ENCODE measurements at regions not wholly inside any gene's neighbourhood (a gene's known extent, or its start where the extent isn't known, plus 50 kb on each side); places are given as distances from the start of the nearest gene placed in this dataset.
"Not testable (repeated sequence)": the region's sequence is repeated elsewhere in the genome, so short reads cannot be mapped to it uniquely, and the experiment has no call there.

DNA sequence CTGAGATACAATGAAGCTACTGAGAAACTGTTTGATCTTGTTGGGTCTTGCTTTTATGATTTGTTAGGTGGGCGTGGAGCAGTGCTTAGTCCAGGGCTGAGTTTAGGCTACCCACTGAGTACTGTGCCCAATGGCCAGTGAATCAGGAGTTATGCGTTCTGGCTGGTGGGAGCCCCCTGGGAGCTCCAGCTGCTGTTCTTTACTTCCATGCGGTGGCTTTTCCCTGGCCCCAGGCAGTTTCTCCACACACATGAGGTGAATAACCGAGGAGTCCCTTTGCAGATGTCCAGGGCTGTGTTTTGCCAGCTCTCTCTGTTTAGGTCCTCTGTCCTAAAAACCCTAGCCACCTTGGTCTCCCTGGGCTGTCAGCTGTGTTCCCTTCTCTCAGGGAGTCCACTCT, 106.5 kb downstream of the KLF13 start:
- DNase-seq, result no peak

- no peak for DNase-seq
Measured at GRCh38 chr15:31433574-31433973, 106.9 kb downstream of the KLF13 start.

DNA sequence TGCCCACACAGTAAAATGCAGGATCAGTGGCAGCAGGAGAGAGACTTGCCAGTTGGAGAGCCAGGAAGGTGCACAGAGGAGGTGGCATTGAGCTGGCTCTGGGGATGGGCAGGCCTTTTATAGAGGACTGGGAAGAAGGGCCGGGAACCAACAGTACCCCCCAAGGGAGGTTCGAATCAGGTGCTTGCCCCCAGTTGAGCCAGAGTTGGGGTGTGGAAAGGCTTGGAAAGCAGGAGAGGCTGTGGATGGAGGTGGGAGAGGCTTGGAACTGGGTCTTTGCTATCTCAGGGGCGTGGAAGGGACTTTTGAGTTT, 107.6 kb downstream of the KLF13 start:
- no peak for DNase-seq

DNA sequence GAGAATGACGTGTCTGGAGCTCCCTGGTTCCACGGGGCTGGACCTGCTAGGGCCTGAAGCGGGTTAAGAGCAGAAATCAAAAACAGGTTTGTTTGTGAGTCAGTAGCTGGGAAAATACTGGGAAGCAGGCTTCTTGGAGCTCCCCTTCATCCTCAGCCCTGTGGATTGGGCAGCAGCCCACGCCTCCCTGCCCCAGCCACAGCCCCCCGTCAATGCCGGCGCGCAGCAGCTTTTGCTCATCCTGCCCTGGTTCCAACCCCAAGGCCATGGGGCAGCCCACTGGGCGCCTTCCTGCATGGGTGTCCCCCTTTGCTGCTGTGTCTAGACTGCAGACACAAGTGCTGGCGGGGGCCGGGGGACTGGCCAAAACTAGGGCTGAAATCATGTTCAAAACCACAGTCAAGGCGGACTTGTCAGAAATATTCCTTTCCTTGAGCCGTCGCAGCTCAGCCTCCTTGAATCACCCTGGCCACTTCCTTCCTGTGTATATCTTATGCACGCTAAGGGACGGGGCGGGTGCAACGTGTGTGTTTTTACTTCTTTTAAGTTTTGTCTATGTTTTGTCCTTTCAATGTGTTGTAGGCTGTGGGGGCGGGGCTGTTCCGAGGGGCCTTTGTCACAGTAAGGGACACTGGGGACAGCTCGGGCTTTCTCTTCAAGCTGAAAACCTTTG, 108.1 kb downstream of the KLF13 start:
- peak; percentile 93 for DNase-seq

GRCh38 chr15:31435261-31435911, 108.8 kb downstream of the KLF13 start:
- DNase-seq, result peak; percentile 91

GRCh38 chr15:31435912-31436628, 109.4 kb downstream of the KLF13 start:
- peak; percentile 57 for DNase-seq

DNA sequence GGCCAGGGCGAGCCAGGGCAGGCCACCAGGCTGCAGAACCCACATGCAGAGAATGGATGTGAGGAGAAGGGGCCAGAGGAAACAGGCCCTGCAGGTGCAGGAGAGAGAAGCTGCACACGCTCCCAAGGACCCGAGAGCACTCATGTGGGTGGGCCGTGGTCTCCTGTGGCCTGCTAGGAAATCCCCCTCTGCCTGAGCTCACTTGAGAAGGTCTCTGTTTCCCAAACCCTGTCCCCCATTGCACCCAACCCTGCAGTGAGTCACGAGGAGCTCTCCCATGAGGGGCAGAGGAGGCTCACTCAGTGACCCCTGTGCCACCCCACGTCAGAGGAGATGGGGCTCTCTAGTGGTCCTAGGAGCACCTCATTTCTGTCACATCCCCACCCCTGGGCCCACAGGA, 111.1 kb downstream of the KLF13 start:
- peak; percentile 32 for DNase-seq

DNA sequence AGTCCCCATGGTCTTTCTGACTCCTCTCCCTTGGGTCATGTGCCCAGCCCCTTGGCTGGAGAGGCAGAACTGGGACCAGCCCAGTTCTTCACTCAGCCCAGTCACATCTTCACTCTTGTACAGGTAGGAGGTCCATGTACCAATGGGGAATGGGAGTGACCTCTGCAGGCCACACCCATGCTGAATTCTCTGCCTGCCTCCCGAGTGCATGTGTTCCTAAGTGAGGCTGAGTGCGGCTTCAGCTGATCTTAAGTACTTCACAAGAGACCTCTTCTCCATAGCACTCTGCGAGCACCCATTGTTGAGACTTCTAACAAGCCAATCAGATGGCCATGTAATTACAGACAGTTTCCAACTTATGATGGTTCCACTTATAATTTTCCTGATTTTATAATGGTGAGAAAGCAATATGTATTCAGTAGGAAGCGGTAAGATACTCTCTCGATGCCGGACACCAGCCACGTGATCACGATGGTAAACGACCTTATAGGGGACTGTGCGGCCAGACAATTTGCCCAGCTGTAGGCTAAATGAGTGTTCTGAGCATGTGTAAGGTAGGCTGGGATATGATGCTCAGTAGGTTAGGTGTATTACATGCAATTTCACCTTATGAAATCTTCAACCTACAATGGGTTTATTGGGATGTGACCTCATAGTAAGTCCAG, 112.1 kb downstream of the KLF13 start:
- DNase-seq, result no peak

DNA sequence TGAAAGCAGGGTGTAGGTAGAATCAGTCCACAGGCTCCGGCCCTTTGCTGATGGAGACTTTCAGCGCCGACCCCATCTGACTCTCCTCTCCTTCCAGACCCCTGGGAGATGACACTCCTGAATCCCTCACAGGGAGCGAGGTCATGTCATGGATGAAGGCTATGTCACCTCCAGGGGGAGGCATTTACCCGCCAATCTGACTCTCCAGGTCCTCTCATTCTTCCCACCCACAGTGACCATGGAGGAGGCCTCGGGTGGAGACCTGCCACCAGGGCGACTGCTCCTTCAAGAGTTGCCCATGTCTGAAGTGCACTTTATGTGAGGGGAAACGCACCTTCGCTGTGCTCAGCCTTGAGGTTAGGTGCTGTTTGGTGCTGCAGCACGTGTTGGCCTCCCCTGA, 112.7 kb downstream of the KLF13 start:
- DNase-seq, result peak; percentile 46

DNA sequence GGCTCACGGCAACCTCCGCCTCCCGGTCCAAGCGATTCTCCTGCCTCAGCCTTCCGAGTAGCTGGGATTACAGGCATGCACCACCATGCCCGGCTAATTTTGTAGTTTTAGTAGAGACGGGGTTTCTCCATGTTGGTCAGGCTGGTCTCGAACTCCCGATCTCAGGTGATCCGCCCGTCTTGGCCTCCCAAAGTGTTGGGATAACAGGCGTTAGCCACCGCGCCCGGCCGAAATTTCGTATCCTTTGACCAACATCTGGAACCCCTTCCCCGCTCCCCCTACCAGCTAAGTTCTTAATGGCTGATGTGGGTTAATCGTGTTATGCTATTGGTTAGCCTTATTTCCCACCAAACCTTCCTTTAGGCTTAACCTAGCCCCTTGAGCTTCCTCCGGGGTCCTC, 113.6 kb downstream of the KLF13 start:
- DNase-seq, result not testable (repeated sequence)

GRCh38 chr15:31440754-31441311, 114.2 kb downstream of the KLF13 start:
- DNase-seq, result peak; percentile 67

GRCh38 chr15:31442226-31442625, 115.6 kb downstream of the KLF13 start:
- DNase-seq, result no peak

- no peak for DNase-seq
Measured at GRCh38 chr15:31442699-31443111, 116.1 kb downstream of the KLF13 start.

DNA sequence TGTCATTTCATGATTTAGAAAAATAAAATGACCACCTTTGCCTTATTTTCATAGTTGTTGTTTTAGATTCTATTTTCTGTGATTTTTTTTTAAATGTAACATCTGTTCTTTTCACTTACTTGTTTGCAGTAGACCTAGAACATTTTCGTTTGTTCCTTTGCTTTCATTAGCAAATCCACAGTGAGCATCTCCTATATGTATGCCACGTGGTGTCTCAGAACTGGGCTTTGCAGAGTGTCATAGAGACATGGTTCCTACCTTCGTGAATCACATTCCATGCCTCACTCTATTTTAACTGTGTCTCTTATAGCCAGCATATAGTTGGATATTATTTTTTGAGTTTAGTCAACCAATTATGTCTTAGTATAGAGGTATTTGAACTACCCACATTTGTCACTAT, 118.2 kb downstream of the KLF13 start:
- no peak for DNase-seq

DNA sequence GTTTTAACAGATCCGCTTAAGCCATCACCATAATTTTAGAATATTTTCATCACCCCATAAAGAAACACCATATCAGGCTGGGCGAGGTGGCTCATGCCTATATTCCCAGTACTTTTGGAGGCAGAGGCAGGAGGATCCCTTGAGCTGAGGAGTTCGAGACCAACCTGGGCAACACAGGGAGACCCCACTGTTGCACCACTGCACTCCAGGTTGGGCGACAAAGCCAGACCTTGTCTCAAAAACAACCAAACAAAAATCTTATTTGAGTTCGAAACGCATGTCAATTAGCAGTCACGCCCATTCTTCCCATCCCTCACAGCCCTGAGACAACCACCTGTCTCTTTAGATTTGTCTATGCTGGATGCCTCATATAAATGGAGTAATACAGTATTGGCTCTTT, 119.9 kb downstream of the KLF13 start:
- no peak for DNase-seq

DNA sequence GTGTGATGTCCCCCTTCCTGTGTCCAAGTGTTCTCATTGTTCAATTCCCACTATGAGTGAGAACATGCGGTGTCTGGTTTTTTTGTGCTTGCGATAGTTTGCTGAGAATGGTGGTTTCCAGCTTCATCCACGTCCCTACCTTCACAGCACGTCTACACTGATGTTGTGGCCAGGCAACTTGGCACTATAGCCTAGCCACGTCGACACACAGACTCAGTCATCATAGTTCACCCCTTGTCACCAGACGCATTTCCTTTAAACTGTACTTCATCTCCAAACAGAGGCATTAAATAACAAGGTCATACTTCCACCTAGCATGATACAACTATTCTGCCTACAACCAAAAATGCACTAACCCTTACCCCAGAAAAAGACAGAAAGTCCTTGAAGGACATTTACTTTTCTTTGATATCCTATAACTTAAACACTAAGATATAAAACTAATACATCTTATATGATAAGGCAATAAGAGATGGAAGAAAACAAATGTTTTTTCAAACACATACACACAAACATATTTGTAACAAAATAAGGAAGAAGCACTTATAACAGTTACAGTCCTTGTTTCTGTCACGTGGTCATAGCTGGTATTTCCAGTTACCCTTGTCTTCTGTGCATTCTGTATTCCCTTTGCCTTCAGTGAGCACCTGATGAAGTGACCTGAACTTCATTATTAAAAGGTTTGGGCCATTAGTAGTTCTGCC, 121.4 kb downstream of the KLF13 start:
- no peak for DNase-seq

GRCh38 chr15:31448635-31448979, 122.0 kb downstream of the KLF13 start:
- DNase-seq, result no peak

DNA sequence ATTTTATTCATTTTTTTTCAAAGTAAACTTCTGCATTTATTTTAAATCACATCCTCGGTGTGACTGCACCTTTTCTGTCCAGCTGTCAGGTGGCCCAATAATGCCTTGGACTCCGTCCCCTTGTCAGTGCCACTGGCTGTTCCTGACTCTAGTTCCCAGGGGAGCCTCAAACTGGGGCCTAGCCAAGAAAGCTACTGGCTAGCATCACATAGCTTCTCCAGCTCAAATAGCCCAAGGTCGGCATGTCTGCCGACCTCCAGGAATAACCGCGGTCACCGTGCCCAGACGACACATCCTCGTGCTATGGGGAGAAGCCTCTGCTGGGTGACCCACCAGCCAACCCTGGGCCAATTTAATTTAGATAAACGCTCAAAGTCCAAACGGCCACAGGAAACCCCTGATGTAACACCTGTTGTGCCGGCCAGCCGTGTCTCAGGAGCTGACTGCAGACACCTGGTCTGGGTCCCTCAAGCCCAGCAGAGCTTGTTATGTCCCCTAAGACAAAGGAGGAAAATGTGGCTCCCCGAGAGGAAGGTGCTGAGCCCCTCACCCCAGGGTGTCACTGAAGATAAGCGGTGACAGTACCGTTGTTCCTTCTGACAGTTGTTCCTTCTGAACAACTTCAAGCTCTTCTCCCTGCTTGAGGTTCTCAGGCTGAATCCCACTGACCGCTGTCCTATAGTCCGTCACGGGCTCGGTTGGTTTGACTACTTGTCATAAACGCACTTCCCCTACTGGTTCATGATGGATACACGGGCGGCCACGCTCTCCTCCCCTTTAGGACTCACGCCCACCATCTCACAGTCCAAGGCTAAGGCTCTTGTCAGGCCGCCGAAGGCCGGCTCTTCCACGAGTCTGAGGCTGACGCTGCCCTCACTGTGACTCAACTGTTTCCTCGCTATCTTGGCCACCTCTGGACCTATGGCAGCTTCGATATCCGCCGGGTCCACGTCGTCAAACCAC, 126.2 kb downstream of the KLF13 start:
- DNase-seq, result no peak

- no peak for DNase-seq
Measured at GRCh38 chr15:31453558-31454318, 127.1 kb downstream of the KLF13 start.

GRCh38 chr15:31455499-31455898, 128.9 kb downstream of the KLF13 start:
- DNase-seq, result no peak

Data from CD4-positive, alpha-beta T cell treated with Interleukin-6 for 4 hours (primary cell).